Endodermal cell (in vitro differentiated cells): ENCODE measurements at regions not wholly inside any gene's neighbourhood (a gene's known extent, or its start where the extent isn't known, plus 50 kb on each side); places are given as distances from the start of the nearest gene placed in this dataset.

Experiments used
- DNase-seq: peaks from one replicate; pipeline ENCODE4 v3.0.0-alpha.2; 2017
- H3K27ac ChIP-seq: 2 replicates; pipeline ENCODE4 v1.5.1; 2013; ENCODE audit warnings: mild to moderate bottlenecking, low read depth, low read length, moderate library complexity
- H3K27me3 ChIP-seq: 2 replicates; pipeline ENCODE4 v1.6.1; 2013; ENCODE audit warnings: mild to moderate bottlenecking, low read length, moderate library complexity; ENCODE audit not compliant: insufficient read depth, control insufficient read depth, poor library complexity, severe bottlenecking
- H3K36me3 ChIP-seq: 2 replicates; pipeline ENCODE4 v1.7.0; 2013; ENCODE audit warnings: mild to moderate bottlenecking, low read length, moderate library complexity; ENCODE audit not compliant: control insufficient read depth, insufficient read depth
- H3K4me1 ChIP-seq: one replicate; pipeline ENCODE4 v1.7.0; 2013; ENCODE audit warnings: low read length; ENCODE audit not compliant: control insufficient read depth, insufficient read depth
- H3K4me3 ChIP-seq: 2 replicates; pipeline ENCODE4 v1.5.1; 2013; ENCODE audit warnings: mild to moderate bottlenecking, low read length, moderate library complexity
- H3K9ac ChIP-seq: 2 replicates; pipeline ENCODE4 v1.6.1; 2013; ENCODE audit warnings: mild to moderate bottlenecking, low read length, moderate library complexity; ENCODE audit not compliant: poor library complexity, severe bottlenecking; ENCODE audit errors: extremely low read depth
- H3K9me3 ChIP-seq: 2 replicates; pipeline ENCODE4 v1.6.1; 2013; ENCODE audit warnings: mild to moderate bottlenecking, low read length, moderate library complexity; ENCODE audit not compliant: control insufficient read depth
- H3K27ac Mint-ChIP-seq: 2 replicates; pipeline ENCODE4 v1.8.0; 2020; ENCODE audit warnings: mixed read lengths
- H3K27me3 Mint-ChIP-seq: 2 replicates; pipeline ENCODE4 v1.8.0; 2021; ENCODE audit warnings: mild to moderate bottlenecking, mixed read lengths; ENCODE audit not compliant: insufficient read depth
- H3K36me3 Mint-ChIP-seq: 2 replicates; pipeline ENCODE4 v1.8.0; 2020; ENCODE audit warnings: low read depth, mixed read lengths
- H3K4me1 Mint-ChIP-seq: 2 replicates; pipeline ENCODE4 v1.8.0; 2020; ENCODE audit warnings: mixed read lengths
- H3K4me3 Mint-ChIP-seq: 2 replicates; pipeline ENCODE4 v1.8.0; 2020; ENCODE audit warnings: mild to moderate bottlenecking, moderate library complexity, mixed read lengths
- H3K9me3 Mint-ChIP-seq: 2 replicates; pipeline ENCODE4 v1.8.0; 2020; ENCODE audit warnings: mild to moderate bottlenecking, mixed read lengths
- WGBS, 2 experiments: methylation state at CpG; one replicate each; pipeline versions ENCODE4 v1.1.5 to v1.1.7; 2013; ENCODE audit warnings: missing lambda C conversion rate in 2 of 2, mixed read lengths in 1 of 2; ENCODE audit not compliant: insufficient coverage in 1 of 2, insufficient read length in 1 of 2; 5-methylcytosine and 5-hydroxymethylcytosine counted together
- TF ChIP-seq, protein P1 (sequence below): fragments of 200-600 bp; sonication (generic); conservative IDR thresholded peaks from 2 replicates; pipeline ENCODE4 v1.5.0; 2021; ENCODE audit warnings: antibody characterized with exemption, mild to moderate bottlenecking

DNA sequence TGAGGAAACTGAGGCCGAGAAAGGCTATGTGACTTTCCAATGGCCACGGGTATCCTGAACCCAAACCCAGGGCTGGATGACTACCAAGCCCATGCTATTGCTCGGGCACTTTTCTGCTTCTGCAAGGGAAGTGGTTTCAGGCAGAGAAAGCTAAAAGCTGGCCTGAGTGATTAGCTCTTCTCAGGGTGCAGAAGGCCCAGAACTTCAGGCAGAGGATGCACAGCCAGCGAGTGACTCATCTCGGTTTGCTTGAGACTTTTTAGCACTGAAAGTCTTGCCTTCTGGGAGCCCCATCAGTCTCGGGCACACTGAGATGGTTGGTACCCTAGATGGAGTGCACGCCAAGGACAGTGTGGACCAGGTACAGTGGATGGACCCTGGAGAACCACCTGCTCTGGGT lies 129.5 kb upstream of the SDK2 start:
- H3K27me3 Mint-ChIP-seq, result peaks cover 35% of the 10 kb centered on the region
- Histone ChIP-seq H3K9me3 (no peaks in the 10 kb centered on the region), H3K4me1 (no peaks in the 10 kb centered on the region), H3K4me3 (no peak overlapping the region), H3K36me3 (no peaks in the 10 kb centered on the region), H3K27me3 (no peaks in the 10 kb centered on the region), H3K27ac (no peak overlapping the region), H3K9ac (no peak overlapping the region)
- TF ChIP-seq, protein P1, sequence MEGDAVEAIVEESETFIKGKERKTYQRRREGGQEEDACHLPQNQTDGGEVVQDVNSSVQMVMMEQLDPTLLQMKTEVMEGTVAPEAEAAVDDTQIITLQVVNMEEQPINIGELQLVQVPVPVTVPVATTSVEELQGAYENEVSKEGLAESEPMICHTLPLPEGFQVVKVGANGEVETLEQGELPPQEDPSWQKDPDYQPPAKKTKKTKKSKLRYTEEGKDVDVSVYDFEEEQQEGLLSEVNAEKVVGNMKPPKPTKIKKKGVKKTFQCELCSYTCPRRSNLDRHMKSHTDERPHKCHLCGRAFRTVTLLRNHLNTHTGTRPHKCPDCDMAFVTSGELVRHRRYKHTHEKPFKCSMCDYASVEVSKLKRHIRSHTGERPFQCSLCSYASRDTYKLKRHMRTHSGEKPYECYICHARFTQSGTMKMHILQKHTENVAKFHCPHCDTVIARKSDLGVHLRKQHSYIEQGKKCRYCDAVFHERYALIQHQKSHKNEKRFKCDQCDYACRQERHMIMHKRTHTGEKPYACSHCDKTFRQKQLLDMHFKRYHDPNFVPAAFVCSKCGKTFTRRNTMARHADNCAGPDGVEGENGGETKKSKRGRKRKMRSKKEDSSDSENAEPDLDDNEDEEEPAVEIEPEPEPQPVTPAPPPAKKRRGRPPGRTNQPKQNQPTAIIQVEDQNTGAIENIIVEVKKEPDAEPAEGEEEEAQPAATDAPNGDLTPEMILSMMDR, result no peak
- H3K4me3 Mint-ChIP-seq, result no peak overlapping the region
- H3K27ac Mint-ChIP-seq, result no peak overlapping the region
- H3K4me1 Mint-ChIP-seq, result peaks cover 4% of the 10 kb centered on the region
- DNase-seq, result no peak
- 93 to 95% methylated on average over 4 to 7 of the region's 7 CpGs for WGBS, 2 experiments
- no peaks in the 10 kb centered on the region for H3K36me3 Mint-ChIP-seq
- peaks cover 13% of the 10 kb centered on the region for H3K9me3 Mint-ChIP-seq

DNA sequence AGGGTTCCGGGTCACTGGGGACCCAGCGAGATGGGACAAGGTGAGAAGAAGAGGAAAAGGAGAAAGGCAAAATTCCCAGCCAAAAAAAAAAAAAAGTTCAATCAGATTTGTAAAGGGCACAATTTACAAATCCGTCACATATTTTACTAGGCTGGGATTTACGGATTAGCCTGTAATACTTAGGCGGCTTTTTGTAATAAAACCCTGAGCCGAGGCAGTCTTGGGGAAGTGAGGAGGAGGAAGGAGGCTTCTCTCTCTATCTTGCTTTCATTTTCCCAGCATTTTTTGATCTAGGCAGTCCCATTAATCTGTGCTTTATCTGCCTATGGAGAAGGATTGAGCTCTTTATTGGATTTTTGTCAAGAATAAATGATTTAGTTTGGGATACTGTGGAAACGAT lies 130.6 kb upstream of the SDK2 start:
- H3K36me3 Mint-ChIP-seq, result no peaks in the 10 kb centered on the region
- no peak overlapping the region for H3K27ac Mint-ChIP-seq
- Histone ChIP-seq H3K36me3 (no peaks in the 10 kb centered on the region), H3K27me3 (no peaks in the 10 kb centered on the region), H3K4me3 (no peak overlapping the region), H3K9ac (no peak overlapping the region), H3K9me3 (peaks cover 4% of the 10 kb centered on the region), H3K27ac (no peak overlapping the region), H3K4me1 (no peaks in the 10 kb centered on the region)
- H3K9me3 Mint-ChIP-seq, result peaks cover 17% of the 10 kb centered on the region
- TF ChIP-seq, protein P1, result no peak
- H3K27me3 Mint-ChIP-seq, result peaks cover 31% of the 10 kb centered on the region
- no peak overlapping the region for H3K4me3 Mint-ChIP-seq
- peaks cover 4% of the 10 kb centered on the region for H3K4me1 Mint-ChIP-seq
- no peak for DNase-seq
- WGBS, 2 experiments, result 93 to 97% methylated on average over 5 to 7 of the region's 7 CpGs

DNA sequence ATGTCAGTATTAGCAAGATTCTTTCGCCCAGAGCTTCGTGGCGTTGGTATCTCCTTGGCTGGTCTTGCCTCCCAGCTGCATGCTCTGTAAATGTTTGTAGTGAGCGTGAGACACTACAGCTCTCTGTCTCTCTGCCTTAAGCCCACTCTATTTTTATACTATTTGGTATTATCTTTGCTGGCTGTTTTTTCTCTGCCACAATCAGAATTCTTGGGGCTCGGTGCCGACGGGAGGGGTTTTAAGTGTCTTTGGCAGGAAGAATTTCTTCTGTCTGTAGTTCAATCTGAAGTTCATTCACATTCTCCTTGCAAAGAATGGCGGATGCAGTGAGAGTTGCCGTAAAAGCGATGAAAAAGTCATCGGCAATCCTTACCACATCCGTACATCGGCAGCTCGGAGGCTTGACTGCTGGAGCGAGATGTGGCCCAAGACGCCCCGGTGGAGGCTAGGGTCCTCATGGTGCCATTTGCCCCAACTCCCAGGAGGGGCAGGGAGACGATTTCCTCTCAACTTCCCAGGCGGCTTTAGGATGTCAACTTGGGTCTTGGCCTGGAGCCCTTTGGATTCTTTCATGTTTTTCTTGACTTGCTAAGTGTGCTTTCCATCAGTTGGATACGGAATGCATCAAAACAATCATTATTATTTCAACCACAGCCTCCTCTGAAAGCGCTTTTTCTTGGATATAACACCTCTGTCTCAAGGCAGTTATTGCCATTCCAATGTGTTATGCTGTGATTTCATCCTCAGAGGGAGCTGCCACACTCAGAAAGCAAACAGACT lies 132.3 kb upstream of the SDK2 start:
- Histone ChIP-seq H3K36me3 (no peaks in the 10 kb centered on the region), H3K27ac (no peak overlapping the region), H3K4me1 (no peaks in the 10 kb centered on the region), H3K27me3 (no peaks in the 10 kb centered on the region), H3K4me3 (no peak overlapping the region), H3K9me3 (peaks cover 4% of the 10 kb centered on the region), H3K9ac (no peak overlapping the region)
- H3K27me3 Mint-ChIP-seq, result peaks cover 26% of the 10 kb centered on the region
- DNase-seq, result no peak
- no peak overlapping the region for H3K4me3 Mint-ChIP-seq
- peaks cover 17% of the 10 kb centered on the region for H3K9me3 Mint-ChIP-seq
- no peaks in the 10 kb centered on the region for H3K36me3 Mint-ChIP-seq
- H3K4me1 Mint-ChIP-seq, result peaks cover 4% of the 10 kb centered on the region
- no peak overlapping the region for H3K27ac Mint-ChIP-seq
- TF ChIP-seq, protein P1, result no peak
- 95% methylated on average over 19 to 21 of the region's 21 CpGs for whole genome bisulfite sequencing, 2 experiments
